Ramos (cell line): ENCODE measurements at regions not wholly inside any gene's neighbourhood (a gene's known extent, or its start where the extent isn't known, plus 50 kb on each side); places are given as distances from the start of the nearest gene placed in this dataset.
"Not testable (repeated sequence)": the region's sequence is repeated elsewhere in the genome, so short reads cannot be mapped to it uniquely, and the experiment has no call there.

Experiments used
- in situ Hi-C: fragments of 300-500 bp; cut with MboI; formaldehyde crosslinking; loops from one replicate; pipeline ENCODE4 v1.14.3; 2022; ENCODE audit warnings: low sequenced_read_pairs; ENCODE audit not compliant: unreplicated experiment

GRCh38 chr7:49099587-49100326, 175.4 kb downstream of the CDC14C start:
- in situ Hi-C loops: no loop called here

- in situ Hi-C loops: not testable (repeated sequence)
Observed at GRCh38 chr7:49100908-49101740, 176.8 kb downstream of the CDC14C start.

- in situ Hi-C loops: no loop called here
Observed at GRCh38 chr7:49102411-49102810, 178.1 kb downstream of the CDC14C start.

- in situ Hi-C loops: no loop called here
Observed at GRCh38 chr7:49111706-49112105, 187.4 kb downstream of the CDC14C start.

GRCh38 chr7:49112222-49112621, 187.9 kb downstream of the CDC14C start:
- in situ Hi-C loops: no loop called here

GRCh38 chr7:49112647-49113046, 188.3 kb downstream of the CDC14C start:
- in situ Hi-C loops: no loop called here

GRCh38 chr7:49119706-49120105, 195.4 kb downstream of the CDC14C start:
- in situ Hi-C loops: no loop called here

- in situ Hi-C loops: no loop called here
Observed at GRCh38 chr7:49125246-49125645, 200.9 kb downstream of the CDC14C start.

GRCh38 chr7:49127359-49127913, 203.1 kb downstream of the CDC14C start:
- in situ Hi-C loops: no loop called here

- in situ Hi-C loops: no loop called here
Observed at GRCh38 chr7:49137978-49138377, 213.6 kb downstream of the CDC14C start.

- in situ Hi-C loops: no loop called here
Observed at GRCh38 chr7:49150486-49150885, 226.1 kb downstream of the CDC14C start.

- in situ Hi-C loops: no loop called here
Observed at GRCh38 chr7:49151146-49151545, 226.8 kb downstream of the CDC14C start.

- in situ Hi-C loops: no loop called here
Observed at GRCh38 chr7:49158321-49158720, 234.0 kb downstream of the CDC14C start.

GRCh38 chr7:49159536-49159935, 235.2 kb downstream of the CDC14C start:
- in situ Hi-C loops: no loop called here

- in situ Hi-C loops: no loop called here
Observed at GRCh38 chr7:49166441-49166840, 242.1 kb downstream of the CDC14C start.

- in situ Hi-C loops: no loop called here
Observed at GRCh38 chr7:49172639-49173038, 248.3 kb downstream of the CDC14C start.

GRCh38 chr7:49174396-49174795, 250.0 kb downstream of the CDC14C start:
- in situ Hi-C loops: no loop called here

GRCh38 chr7:49187543-49188268, 263.4 kb downstream of the CDC14C start:
- in situ Hi-C loops: no loop called here

GRCh38 chr7:49228426-49229098, 304.2 kb downstream of the CDC14C start:
- in situ Hi-C loops: no loop called here

- in situ Hi-C loops: no loop called here
Observed at GRCh38 chr7:49229246-49229645, 304.9 kb downstream of the CDC14C start.
